Neutrophil (primary cell): ENCODE measurements at regions not wholly inside any gene's neighbourhood (a gene's known extent, or its start where the extent isn't known, plus 50 kb on each side); places are given as distances from the start of the nearest gene placed in this dataset.

Source experiments
- H3K27ac ChIP-seq: fragments of 200-600 bp; sonication (generic); 2 replicates; pipeline ENCODE4 v1.5.1; 2016; ENCODE audit warnings: mild to moderate bottlenecking, moderate library complexity
- H3K27me3 ChIP-seq: fragments of 200-600 bp; sonication (generic); 2 replicates; pipeline ENCODE4 v1.6.0; 2016; ENCODE audit warnings: mild to moderate bottlenecking
- H3K36me3 ChIP-seq: fragments of 200-600 bp; sonication (generic); 2 replicates; pipeline ENCODE4 v1.5.1; 2017
- H3K4me1 ChIP-seq, 2 experiments: fragments of 200-600 bp in 1 of 2; sonication (generic) in 1 of 2; 1 replicate in 1 of 2; 2 replicates in 1 of 2; pipeline versions ENCODE4 v1.5.1 to v1.6.1; 2013 to 2016; ENCODE audit warnings: low read depth in 1 of 2, low read length in 1 of 2, mild to moderate bottlenecking in 1 of 2, moderate library complexity in 1 of 2; ENCODE audit not compliant: control insufficient read depth in 1 of 2, insufficient read depth in 1 of 2
- H3K4me3 ChIP-seq, 2 experiments: fragments of 200-600 bp in 1 of 2; sonication (generic) in 1 of 2; 1 replicate in 1 of 2; 2 replicates in 1 of 2; pipeline ENCODE4 v1.5.1; 2013 to 2016; ENCODE audit warnings: low read depth in 1 of 2, low read length in 1 of 2, mild to moderate bottlenecking in 1 of 2, moderate library complexity in 1 of 2
- H3K9me3 ChIP-seq: fragments of 200-600 bp; sonication (generic); 2 replicates; pipeline ENCODE4 v1.5.1; 2016
- CTCF ChIP-seq: fragments of 200-600 bp; sonication (generic); IDR thresholded peaks from 2 replicates; pipeline ENCODE4 v1.5.1; 2016; ENCODE audit warnings: antibody characterized with exemption

GRCh38 chr21:25039461-25040380 lies 567.6 kb downstream of the MRPL39 start:
- Histone ChIP-seq H3K27me3 (no peaks in the 10 kb centered on the region), H3K36me3 (no peaks in the 10 kb centered on the region), H3K27ac (no peak overlapping the region), H3K4me3 (no peak overlapping the region), H3K9me3 (no peaks in the 10 kb centered on the region), H3K4me1 (no peaks in the 10 kb centered on the region)
- TF ChIP-seq CTCF, result no peak

- Histone ChIP-seq H3K4me1 (no peaks in the 10 kb centered on the region), H3K36me3 (no peaks in the 10 kb centered on the region), H3K4me3 (no peak overlapping the region), H3K27me3 (no peaks in the 10 kb centered on the region), H3K27ac (no peak overlapping the region), H3K9me3 (no peaks in the 10 kb centered on the region)
- TF ChIP-seq CTCF, result no peak
These were observed 570.5 kb downstream of the MRPL39 start for GRCh38 chr21:25036775-25037174.

- H3K9me3 ChIP-seq, result peaks cover under 1% of the 10 kb centered on the region
These were observed 575.5 kb downstream of the MRPL39 start for GRCh38 chr21:25031750-25032149.

GRCh38 chr21:25029580-25029979 lies 577.7 kb downstream of the MRPL39 start:
- H3K27ac ChIP-seq, result no peak overlapping the region
- TF ChIP-seq CTCF, result no peak
- H3K27me3 ChIP-seq, result no peaks in the 10 kb centered on the region
- no peak overlapping the region for H3K4me3 ChIP-seq
- no peaks in the 10 kb centered on the region for H3K36me3 ChIP-seq
- H3K9me3 ChIP-seq, result peaks cover 4% of the 10 kb centered on the region
- H3K4me1 ChIP-seq, result no peaks in the 10 kb centered on the region

More at GRCh38 chr21:25031750-25032149, 575.5 kb downstream of the MRPL39 start:
- Histone ChIP-seq H3K27me3 (no peaks in the 10 kb centered on the region), H3K27ac (no peak overlapping the region), H3K4me1 (no peaks in the 10 kb centered on the region), H3K4me3 (no peak overlapping the region), H3K36me3 (no peaks in the 10 kb centered on the region)
- TF ChIP-seq CTCF, result no peak

GRCh38 chr21:25025596-25025995 lies 581.7 kb downstream of the MRPL39 start:
- H3K4me1 ChIP-seq, result no peaks in the 10 kb centered on the region
- H3K36me3 ChIP-seq, result no peaks in the 10 kb centered on the region
- H3K27ac ChIP-seq, result no peak overlapping the region
- TF ChIP-seq CTCF, result no peak
- H3K27me3 ChIP-seq, result no peaks in the 10 kb centered on the region
- no peak overlapping the region for H3K4me3 ChIP-seq
- H3K9me3 ChIP-seq, result peaks cover 4% of the 10 kb centered on the region
